ENCODE measurements at regions not wholly inside any gene's neighbourhood (a gene's known extent, or its start where the extent isn't known, plus 50 kb on each side); places are given as distances from the start of the nearest gene placed in this dataset.
"Not testable (repeated sequence)": the region's sequence is repeated elsewhere in the genome, so short reads cannot be mapped to it uniquely, and the experiment has no call there.

- DNase-seq = not testable (repeated sequence)
Observed at GRCh38 chr6:26799903-26800633, 140.5 kb upstream of the ZNF322 start.

- DNase-seq = not testable (repeated sequence)
Observed at GRCh38 chr6:26803762-26804161, 144.2 kb upstream of the ZNF322 start.

- not testable (repeated sequence) for DNase-seq
Observed at GRCh38 chr6:26811486-26812116, 152.1 kb upstream of the ZNF322 start.

- not testable (repeated sequence) for DNase-seq
Observed at GRCh38 chr6:26818640-26819225, 159.2 kb upstream of the ZNF322 start.

- DNase-seq = not testable (repeated sequence)
Observed at GRCh38 chr6:26827965-26828364, 168.4 kb upstream of the ZNF322 start.

- DNase-seq = not testable (repeated sequence)
Observed at GRCh38 chr6:26829480-26829879, 169.9 kb upstream of the ZNF322 start.

GRCh38 chr6:26830992-26831391, 171.4 kb upstream of the ZNF322 start:
- DNase-seq = not testable (repeated sequence)

- not testable (repeated sequence) for DNase-seq
Observed at GRCh38 chr6:26835707-26836106, 176.2 kb upstream of the ZNF322 start.

GRCh38 chr6:26836657-26837056, 177.1 kb upstream of the ZNF322 start:
- DNase-seq = not testable (repeated sequence)

GRCh38 chr6:26844823-26845222, 185.3 kb upstream of the ZNF322 start:
- DNase-seq = not testable (repeated sequence)

GRCh38 chr6:26857289-26857688, 197.7 kb upstream of the ZNF322 start:
- not testable (repeated sequence) for DNase-seq

GRCh38 chr6:26859067-26859770, 199.7 kb upstream of the ZNF322 start:
- DNase-seq = not testable (repeated sequence)

- DNase-seq = not testable (repeated sequence)
Observed at GRCh38 chr6:26859771-26860163, 200.2 kb upstream of the ZNF322 start.

- not testable (repeated sequence) for DNase-seq
Observed at GRCh38 chr6:26861913-26862312, 202.4 kb upstream of the ZNF322 start.

GRCh38 chr6:26863641-26864040, 204.1 kb upstream of the ZNF322 start:
- DNase-seq = not testable (repeated sequence)

GRCh38 chr6:26898785-26899184, 239.2 kb upstream of the ZNF322 start:
- DNase-seq = not testable (repeated sequence)

GRCh38 chr6:26924206-26924605, 264.7 kb upstream of the ZNF322 start:
- not testable (repeated sequence) for DNase-seq

- DNase-seq = not testable (repeated sequence)
Observed at GRCh38 chr6:26928190-26928589, 268.6 kb upstream of the ZNF322 start.

GRCh38 chr6:26937258-26937657, 277.7 kb upstream of the ZNF322 start:
- not testable (repeated sequence) for DNase-seq

GRCh38 chr6:26951211-26951610, 291.7 kb upstream of the ZNF322 start:
- not testable (repeated sequence) for DNase-seq

- not testable (repeated sequence) for DNase-seq
Observed at GRCh38 chr6:26956078-26956600, 291.4 kb upstream of the PRSS16 start.

- peak; percentile 93 for DNase-seq
Observed at GRCh38 chr6:26956601-26957184, 290.8 kb upstream of the PRSS16 start.

Measured in activated effector memory CD4-positive, alpha-beta T cell treated with anti-CD3 and anti-CD28 coated beads, Interleukin-2, amount 50 U/mL, for 16 hours (primary cell).